Neural cell (in vitro differentiated cells): ENCODE measurements at regions not wholly inside any gene's neighbourhood (a gene's known extent, or its start where the extent isn't known, plus 50 kb on each side); places are given as distances from the start of the nearest gene placed in this dataset.

ENCODE experiments used
- H2AFZ ChIP-seq: fragments of 200-600, 300-800 bp; sonication (generic), shearing (Covaris generic); 2 replicates; pipeline ENCODE4 v1.6.0; 2014; ENCODE audit warnings: low read depth, mild to moderate bottlenecking, antibody characterized with exemption, low read length, moderate library complexity
- H3F3A ChIP-seq: fragments of 200-600 bp; shearing (Covaris generic); 2 replicates; pipeline ENCODE4 v1.6.1; 2016; ENCODE audit warnings: mild to moderate bottlenecking, moderate library complexity, mixed read lengths, antibody characterized with exemption, low read length; ENCODE audit not compliant: insufficient read depth, poor library complexity, severe bottlenecking
- H3K27ac ChIP-seq: fragments of 200-600, 300-800 bp; sonication (generic), shearing (Covaris generic); 2 replicates; pipeline ENCODE4 v1.5.1; 2014; ENCODE audit warnings: mild to moderate bottlenecking, low read length, moderate library complexity
- H3K27me3 ChIP-seq: fragments of 300-800, 200-600 bp; sonication (generic), shearing (Covaris generic); 2 replicates; pipeline ENCODE4 v1.6.0; 2014; ENCODE audit warnings: mild to moderate bottlenecking, low read depth, low read length, moderate library complexity; ENCODE audit not compliant: insufficient read depth
- H3K36me3 ChIP-seq: fragments of 300-800, 200-600 bp; sonication (generic), shearing (Covaris generic); 2 replicates; pipeline ENCODE4 v1.5.1; 2014; ENCODE audit warnings: mild to moderate bottlenecking, antibody characterized with exemption, low read length, moderate library complexity; ENCODE audit not compliant: insufficient read depth
- H3K4me2 ChIP-seq: fragments of 300-800, 200-600 bp; sonication (generic), shearing (Covaris generic); 2 replicates; pipeline ENCODE4 v1.6.0; 2014; ENCODE audit warnings: mild to moderate bottlenecking, low read length
- H3K4me3 ChIP-seq: fragments of 300-800, 200-600 bp; sonication (generic), shearing (Covaris generic); 2 replicates; pipeline ENCODE4 v1.5.1; 2014; ENCODE audit warnings: mild to moderate bottlenecking, low read length, moderate library complexity
- H3K79me2 ChIP-seq: fragments of 200-600 bp; shearing (Covaris generic); replicated peaks from 2 replicates; pipeline ENCODE4 v1.6.0; 2014; ENCODE audit warnings: mild to moderate bottlenecking, low read length, moderate library complexity; ENCODE audit not compliant: insufficient read depth
- H3K9ac ChIP-seq: fragments of 300-800, 200-600 bp; sonication (generic), shearing (Covaris generic); 2 replicates; pipeline ENCODE4 v1.6.1; 2016; ENCODE audit warnings: mild to moderate bottlenecking, low read length, mixed read lengths
- H3K9me2 ChIP-seq: fragments of 200-600 bp; shearing (Covaris generic); 2 replicates; pipeline ENCODE4 v1.6.1; 2016; ENCODE audit warnings: mild to moderate bottlenecking, low read length, mixed read lengths; ENCODE audit not compliant: insufficient read depth
- H3K9me3 ChIP-seq: fragments of 200-600, 300-800 bp; sonication (generic), shearing (Covaris generic); 2 replicates; pipeline ENCODE4 v1.6.1; 2016; ENCODE audit warnings: mild to moderate bottlenecking, mixed run types, low read length, moderate library complexity, mixed read lengths
- H4K20me1 ChIP-seq: fragments of 200-600 bp; shearing (Covaris generic); 2 replicates; pipeline ENCODE4 v1.6.1; 2016; ENCODE audit warnings: mild to moderate bottlenecking, mixed run types; ENCODE audit not compliant: insufficient read depth
- CTCF ChIP-seq: fragments of 450-650 bp; IDR thresholded peaks from 2 replicates; pipeline ENCODE4 v1.5.1; 2014; ENCODE audit warnings: antibody characterized with exemption, mild to moderate bottlenecking, moderate library complexity; ENCODE audit not compliant: poor library complexity, severe bottlenecking
- EP300 ChIP-seq: fragments of 450-650 bp; conservative IDR thresholded peaks from 2 replicates; pipeline ENCODE4 v1.6.1; 2014; ENCODE audit warnings: antibody characterized with exemption, mild to moderate bottlenecking, moderate library complexity; ENCODE audit not compliant: poor library complexity, severe bottlenecking
- EZH2 ChIP-seq: fragments of 200-600, 300-800 bp; shearing (Covaris generic), sonication (generic); IDR thresholded peaks from 2 replicates; pipeline ENCODE4 v1.6.1; 2014; ENCODE audit warnings: antibody characterized with exemption, low read length, borderline replicate concordance, mild to moderate bottlenecking; ENCODE audit not compliant: insufficient read depth, poor library complexity, severe bottlenecking
- MXI1 ChIP-seq: fragments of 450-650 bp; conservative IDR thresholded peaks from 2 replicates; pipeline ENCODE4 v1.6.1; 2014; ENCODE audit warnings: antibody characterized with exemption, mild to moderate bottlenecking; ENCODE audit not compliant: poor library complexity, severe bottlenecking
- POLR2AphosphoS5 ChIP-seq: IDR thresholded peaks from 2 replicates; pipeline ENCODE4 v1.6.1; 2012
- RAD21 ChIP-seq: fragments of 450-650 bp; conservative IDR thresholded peaks from 2 replicates; pipeline ENCODE4 v1.6.1; 2014; ENCODE audit warnings: antibody characterized with exemption, mild to moderate bottlenecking, moderate library complexity
- REST ChIP-seq: IDR thresholded peaks from 2 replicates; pipeline ENCODE4 v1.6.1; 2012; ENCODE audit warnings: borderline replicate concordance
- SMC3 ChIP-seq: fragments of 450-650 bp; conservative IDR thresholded peaks from 2 replicates; pipeline ENCODE4 v1.6.1; 2014; ENCODE audit warnings: antibody characterized with exemption, mild to moderate bottlenecking, moderate library complexity; ENCODE audit not compliant: poor library complexity
- TAF1 ChIP-seq: IDR thresholded peaks from 2 replicates; pipeline ENCODE4 v1.6.1; 2012; ENCODE audit warnings: low read depth

GRCh38 chr18:39497821-39498220 is 1932.2 kb upstream of the CELF4 start:
- H3K9me3 ChIP-seq, result no peaks in the 10 kb centered on the region
- no peaks in the 10 kb centered on the region for H3K79me2 ChIP-seq
- H3K27ac ChIP-seq, result no peak overlapping the region
- H3F3A ChIP-seq, result no peaks in the 10 kb centered on the region
- no peak overlapping the region for H3K9ac ChIP-seq
- H4K20me1 ChIP-seq, result no peaks in the 10 kb centered on the region
- no peak overlapping the region for H2AFZ ChIP-seq
- no peaks in the 10 kb centered on the region for H3K27me3 ChIP-seq
- H3K4me3 ChIP-seq, result no peak overlapping the region
- no peaks in the 10 kb centered on the region for H3K9me2 ChIP-seq
- no peaks in the 10 kb centered on the region for H3K36me3 ChIP-seq
- TF ChIP-seq EP300 (no peak), TAF1 (no peak), CTCF (no peak), EZH2 (no peak), MXI1 (no peak), RAD21 (no peak), REST (no peak), SMC3 (no peak), POLR2AphosphoS5 (no peak)
- no peak overlapping the region for H3K4me2 ChIP-seq

GRCh38 chr18:39496986-39497385 is 1931.4 kb upstream of the CELF4 start:
- Histone ChIP-seq H3K27ac (no peak overlapping the region), H3K9me2 (no peaks in the 10 kb centered on the region), H3K36me3 (no peaks in the 10 kb centered on the region), H3K9ac (no peak overlapping the region), H3K27me3 (no peaks in the 10 kb centered on the region), H3K4me3 (no peak overlapping the region), H3K79me2 (no peaks in the 10 kb centered on the region), H3K4me2 (no peak overlapping the region), H3K9me3 (no peaks in the 10 kb centered on the region), H4K20me1 (no peaks in the 10 kb centered on the region), H3F3A (no peaks in the 10 kb centered on the region), H2AFZ (no peak overlapping the region)
- TF ChIP-seq POLR2AphosphoS5 (no peak), EZH2 (no peak), CTCF (no peak)
